CD1c-positive myeloid dendritic cell (primary cell): ENCODE measurements at regions not wholly inside any gene's neighbourhood (a gene's known extent, or its start where the extent isn't known, plus 50 kb on each side); places are given as distances from the start of the nearest gene placed in this dataset.
"Not testable (repeated sequence)": the region's sequence is repeated elsewhere in the genome, so short reads cannot be mapped to it uniquely, and the experiment has no call there.

Experiments used
- DNase-seq: peaks from one replicate; pipeline ENCODE4 v3.0.0-alpha.2; 2016; ENCODE audit errors: extremely low spot score

DNA sequence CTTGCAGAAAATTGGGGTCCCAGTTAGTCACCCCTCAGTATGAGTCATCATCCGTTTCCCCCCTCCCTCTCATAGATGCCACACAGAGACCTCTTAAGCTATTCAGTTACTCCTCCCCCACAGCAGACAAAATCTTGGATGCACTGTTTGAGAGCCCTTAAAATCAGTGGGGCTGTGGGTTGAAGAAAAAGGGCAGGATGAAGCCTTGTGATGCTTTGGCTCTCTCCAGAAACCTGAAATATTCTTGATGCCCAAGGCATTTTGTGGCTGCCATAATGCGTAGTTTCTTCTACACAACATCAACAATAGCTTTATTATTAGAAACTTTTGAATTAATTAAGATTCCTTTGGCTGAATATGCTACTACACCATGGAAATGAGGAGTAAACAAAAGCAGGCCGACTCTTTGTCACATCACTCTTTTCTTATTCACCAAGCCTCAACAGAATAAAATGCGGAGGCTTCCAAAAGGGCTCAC, 133.8 kb downstream of the MRPS30 start:
- DNase-seq: no peak

DNA sequence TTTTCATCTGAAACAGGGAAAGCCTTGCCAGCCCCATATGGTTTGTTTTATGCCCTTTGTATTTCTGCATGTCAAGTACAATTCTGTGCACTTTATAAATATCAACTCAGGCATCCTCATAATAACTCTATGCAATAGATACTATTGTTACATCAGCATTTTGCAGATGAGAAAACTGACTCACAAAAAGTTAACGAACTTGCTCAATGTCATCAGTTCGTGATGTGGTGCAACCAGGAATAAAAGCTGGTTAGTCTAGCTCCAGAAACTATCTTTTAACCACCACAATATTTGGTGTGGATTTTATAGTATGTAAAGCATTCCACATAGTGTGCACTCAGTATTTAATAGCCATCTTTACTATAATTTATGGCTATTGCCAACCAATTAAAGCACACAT, 134.9 kb downstream of the MRPS30 start:
- no peak for DNase-seq

DNA sequence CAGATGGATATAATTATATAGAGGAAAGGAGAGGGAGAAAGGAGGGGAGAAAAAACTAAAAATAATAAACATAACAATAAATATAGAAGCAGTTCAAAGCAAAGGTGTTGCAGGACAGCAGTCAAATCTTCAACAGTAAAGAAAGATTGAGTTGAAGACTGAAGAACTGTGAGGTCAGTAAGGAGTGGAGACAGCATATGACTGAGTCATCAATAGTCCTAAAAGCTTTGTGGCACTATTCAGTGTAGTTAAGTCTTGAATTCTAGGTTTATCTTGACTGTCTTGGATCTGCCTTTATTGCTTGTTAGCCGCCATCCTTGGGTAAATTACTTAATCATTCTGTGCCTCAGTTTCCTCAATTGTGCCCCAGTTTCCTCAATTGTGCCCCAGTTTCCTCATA, 137.0 kb downstream of the MRPS30 start:
- DNase-seq: no peak

DNA sequence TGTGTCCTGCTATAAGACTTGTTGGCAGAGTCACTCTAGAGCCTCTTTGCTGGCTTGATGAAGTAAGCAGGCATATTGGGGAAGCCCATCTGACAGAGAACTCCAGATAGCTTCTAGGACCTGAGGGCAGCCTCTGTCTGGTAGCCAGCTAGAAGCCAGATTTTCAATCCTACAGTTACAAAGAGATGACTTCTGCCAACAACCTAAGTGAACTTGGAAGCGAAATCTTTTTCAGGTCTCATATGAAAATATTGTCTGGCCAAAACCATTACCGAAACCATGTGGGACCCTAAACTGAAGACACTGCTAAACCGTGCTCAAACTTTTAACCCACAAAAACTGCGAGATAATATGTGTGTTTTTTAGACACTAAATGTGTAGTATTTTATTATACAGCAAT, 140.9 kb downstream of the MRPS30 start:
- DNase-seq: no peak

- no peak for DNase-seq
These were observed 142.6 kb downstream of the MRPS30 start for GRCh38 chr5:44951371-44951770.

GRCh38 chr5:44952376-44952775, 143.6 kb downstream of the MRPS30 start:
- peak; percentile 29 for DNase-seq

DNA sequence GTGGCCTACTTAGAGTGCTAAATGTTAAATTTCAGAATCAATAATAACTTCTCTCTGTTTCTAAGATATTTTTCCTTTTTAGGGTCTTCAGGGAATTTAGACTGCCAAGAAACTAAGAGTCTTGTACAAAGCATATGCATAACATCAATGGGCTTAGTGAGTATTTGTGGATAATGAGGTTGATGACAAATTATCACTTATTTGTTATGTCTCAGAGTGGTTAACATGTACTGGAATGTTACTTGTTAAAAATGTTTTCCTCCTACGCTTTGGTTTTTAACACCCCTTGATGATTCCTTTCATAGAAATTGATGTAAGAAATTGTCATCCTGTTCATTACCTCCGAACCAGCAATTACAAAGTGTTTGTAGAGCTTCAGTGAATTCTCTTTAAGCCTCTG, 144.3 kb downstream of the MRPS30 start:
- DNase-seq: no peak

GRCh38 chr5:44958943-44959454, 150.3 kb downstream of the MRPS30 start:
- DNase-seq: not testable (repeated sequence)

- no peak for DNase-seq
These were observed 161.1 kb downstream of the MRPS30 start for GRCh38 chr5:44969825-44970224.

DNA sequence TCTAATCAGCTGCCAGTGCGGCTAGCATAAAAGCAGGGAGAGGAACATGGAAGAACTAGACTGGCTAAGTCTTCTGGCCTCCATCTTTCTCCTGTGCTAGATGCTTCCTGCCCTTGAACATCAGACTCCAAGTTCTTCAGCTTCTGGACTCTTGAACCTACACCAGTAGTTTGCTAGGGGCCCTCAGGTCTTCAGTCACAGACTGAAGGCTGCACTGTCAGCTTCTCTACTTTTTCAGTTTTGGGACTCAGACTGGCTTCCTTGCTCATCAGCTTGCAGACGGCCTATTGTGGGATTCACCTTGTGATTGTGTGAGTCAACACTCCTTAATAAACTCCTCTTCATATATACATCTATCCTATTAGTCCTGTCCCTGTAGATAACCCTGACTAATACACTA, 162.2 kb downstream of the MRPS30 start:
- DNase-seq: not testable (repeated sequence)

GRCh38 chr5:44974813-44975212, 166.1 kb downstream of the MRPS30 start:
- no peak for DNase-seq

DNA sequence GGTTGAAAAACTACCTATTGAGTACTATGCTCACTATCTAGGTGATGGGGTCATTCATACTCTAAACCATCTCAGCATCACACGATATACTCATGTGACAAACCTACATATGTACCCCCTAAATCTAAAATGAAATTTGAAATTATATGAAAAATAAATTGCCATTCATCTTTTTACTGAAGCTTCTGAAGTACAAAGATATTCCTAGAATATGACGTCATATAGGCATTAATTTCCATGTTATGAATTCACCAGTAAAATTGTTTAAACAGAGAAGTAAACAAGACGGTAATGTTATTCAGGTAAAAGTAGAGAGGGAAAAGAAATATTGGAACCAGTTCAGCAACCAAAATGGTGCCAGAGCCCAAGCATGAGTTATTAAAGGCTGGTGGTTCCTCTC, 173.0 kb downstream of the MRPS30 start:
- DNase-seq: no peak

GRCh38 chr5:44983006-44983405, 174.3 kb downstream of the MRPS30 start:
- no peak for DNase-seq

DNA sequence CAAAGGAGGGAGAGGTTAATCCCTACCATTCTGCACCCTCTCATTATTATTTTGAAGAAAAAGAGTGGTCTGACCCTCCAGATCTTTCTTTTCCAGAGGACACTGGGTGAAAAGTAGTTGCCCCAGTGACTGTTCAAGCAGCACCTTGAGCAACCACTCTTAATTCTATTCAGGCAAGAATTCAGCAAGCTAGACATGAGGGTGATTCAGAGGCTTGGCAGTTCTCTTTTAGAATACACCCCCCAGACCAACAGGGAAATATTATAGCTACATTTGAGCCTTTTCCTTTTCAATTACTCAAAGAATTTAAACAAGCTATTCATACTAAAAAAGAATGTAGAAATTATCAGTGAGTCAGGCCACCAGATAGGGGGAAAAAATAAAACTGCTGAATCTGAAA, 178.3 kb downstream of the MRPS30 start:
- DNase-seq: no peak

- DNase-seq: no peak
These were observed 182.9 kb downstream of the MRPS30 start for GRCh38 chr5:44991693-44992092.

DNA sequence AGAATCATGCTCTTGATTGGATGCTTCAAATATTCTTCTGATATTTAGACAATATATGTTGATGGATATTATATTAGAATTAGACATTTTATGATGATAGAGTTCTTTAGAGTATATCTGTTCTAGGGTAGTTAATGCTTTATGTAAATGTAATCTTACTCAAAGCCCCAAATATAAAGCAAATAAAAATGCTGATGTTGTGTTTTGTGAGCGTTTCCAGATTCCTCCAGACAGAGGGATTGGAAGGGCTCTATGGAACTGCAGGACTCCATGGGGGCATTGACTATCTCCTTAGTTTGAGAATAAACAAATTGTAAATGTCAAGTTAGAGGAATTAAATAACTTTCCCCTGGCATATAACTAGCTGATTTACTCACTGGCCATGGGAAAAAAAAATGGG, 184.5 kb downstream of the MRPS30 start:
- DNase-seq: no peak

DNA sequence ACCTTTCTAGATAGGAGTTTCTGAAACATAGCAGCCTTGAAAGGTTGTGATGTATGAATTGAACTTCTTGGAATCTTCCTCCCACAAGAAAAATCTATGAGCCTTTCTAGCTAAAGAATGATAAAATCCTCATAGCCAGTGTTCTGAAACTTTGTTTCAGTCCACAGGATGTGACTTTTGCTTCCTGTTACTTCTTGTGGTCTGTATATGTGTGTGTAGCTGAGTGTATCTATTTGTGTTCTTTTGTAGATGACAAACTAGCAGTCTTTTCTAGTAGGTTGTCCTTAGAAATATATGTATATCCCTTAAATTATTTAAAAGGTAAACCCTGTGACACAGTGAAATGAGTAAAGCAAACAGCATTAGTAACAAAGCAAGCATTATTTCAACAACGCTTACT, 188.8 kb downstream of the MRPS30 start:
- no peak for DNase-seq

- not testable (repeated sequence) for DNase-seq
These were observed 198.4 kb downstream of the MRPS30 start for GRCh38 chr5:45007102-45007501.

- DNase-seq: no peak
These were observed 208.8 kb downstream of the MRPS30 start for GRCh38 chr5:45017568-45017967.

DNA sequence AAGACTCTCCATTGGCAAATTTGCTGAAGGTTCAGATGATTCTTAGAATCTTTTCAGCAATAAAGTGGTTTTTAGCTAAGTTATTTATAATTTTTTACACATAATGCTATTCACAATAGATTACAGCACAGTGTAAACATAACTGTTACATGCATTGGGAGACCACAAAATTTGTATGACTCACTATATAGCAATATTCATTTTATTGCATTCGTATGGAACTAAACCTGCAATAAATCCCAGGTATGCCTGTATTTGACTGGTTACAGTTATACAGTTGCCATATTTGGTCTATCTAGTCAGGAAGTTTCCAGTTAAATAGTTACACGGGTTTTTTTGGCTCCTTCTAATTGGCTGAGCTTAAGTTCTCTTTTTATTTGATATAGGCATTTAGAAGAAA, 220.8 kb downstream of the MRPS30 start:
- DNase-seq: no peak

- no peak for DNase-seq
These were observed 227.2 kb downstream of the MRPS30 start for GRCh38 chr5:45035991-45036390.

- no peak for DNase-seq
These were observed 229.2 kb downstream of the MRPS30 start for GRCh38 chr5:45037927-45038326.

GRCh38 chr5:45038366-45038987, 229.7 kb downstream of the MRPS30 start:
- no peak for DNase-seq

- no peak for DNase-seq
These were observed 233.5 kb downstream of the MRPS30 start for GRCh38 chr5:45042283-45042682.
